GM03348 (cell line): ENCODE measurements at regions not wholly inside any gene's neighbourhood (a gene's known extent, or its start where the extent isn't known, plus 50 kb on each side); places are given as distances from the start of the nearest gene placed in this dataset.

Experiments
- DNase-seq: peaks from one replicate; pipeline ENCODE4 v3.0.0; 2012; ENCODE audit warnings: low spot score

DNA sequence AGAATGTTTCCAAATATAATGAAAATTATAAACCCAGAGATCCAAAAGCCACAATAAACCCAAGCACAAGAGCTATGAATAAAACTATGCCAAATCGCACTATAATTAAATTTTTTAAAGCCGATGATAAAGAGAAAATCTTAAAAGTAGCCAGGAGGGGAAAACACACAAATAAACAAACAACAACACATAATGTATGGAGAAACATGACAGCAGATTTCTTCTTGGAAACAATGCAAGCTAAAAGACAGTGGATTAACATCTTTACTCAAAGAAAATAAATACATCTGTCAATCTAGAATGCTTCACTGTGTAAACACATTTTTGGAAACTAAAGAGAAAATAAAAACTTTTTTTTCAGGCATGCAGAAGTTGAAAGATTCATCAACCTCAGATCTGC, 53.0 kb upstream of the SMOX start:
- no peak for DNase-seq

- DNase-seq: peak; percentile 84
These were observed 56.8 kb upstream of the SMOX start for GRCh38 chr20:4091490-4092479.

DNA sequence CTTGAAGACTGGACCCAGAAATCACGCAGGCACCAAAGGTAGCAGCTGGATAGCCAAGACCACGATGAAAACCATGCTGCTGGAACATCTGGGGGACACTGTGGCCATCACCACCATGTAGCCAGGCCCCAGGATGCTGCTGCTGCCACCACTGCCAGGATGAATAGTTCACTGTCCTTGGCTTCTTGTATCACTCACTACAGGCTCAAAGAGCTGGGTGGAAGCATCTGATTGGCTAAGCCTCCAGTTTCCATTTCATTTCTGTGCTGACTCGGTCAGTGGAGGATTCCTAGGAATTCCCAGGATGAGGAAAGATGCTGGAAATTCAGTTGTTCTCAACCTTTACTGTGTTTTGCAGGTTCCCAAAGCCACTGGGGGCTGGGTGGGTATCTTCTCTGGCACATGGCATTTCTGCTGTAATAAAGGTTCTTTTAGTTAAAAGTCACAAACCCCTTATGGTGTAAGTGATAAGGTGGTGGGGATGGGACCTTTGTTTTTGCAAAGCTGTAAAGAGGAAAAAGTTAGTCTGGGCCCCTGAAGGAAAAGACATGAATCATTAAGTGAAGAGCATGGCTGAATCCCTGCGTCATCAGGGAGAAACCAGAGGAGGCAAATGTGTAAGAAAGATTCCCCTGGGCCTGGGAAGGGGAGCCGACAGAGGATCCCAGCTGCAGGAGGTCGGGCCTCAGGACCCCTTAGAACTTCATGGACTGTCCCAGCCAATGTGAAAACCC, 57.7 kb upstream of the SMOX start:
- peak; percentile 65 for DNase-seq

DNA sequence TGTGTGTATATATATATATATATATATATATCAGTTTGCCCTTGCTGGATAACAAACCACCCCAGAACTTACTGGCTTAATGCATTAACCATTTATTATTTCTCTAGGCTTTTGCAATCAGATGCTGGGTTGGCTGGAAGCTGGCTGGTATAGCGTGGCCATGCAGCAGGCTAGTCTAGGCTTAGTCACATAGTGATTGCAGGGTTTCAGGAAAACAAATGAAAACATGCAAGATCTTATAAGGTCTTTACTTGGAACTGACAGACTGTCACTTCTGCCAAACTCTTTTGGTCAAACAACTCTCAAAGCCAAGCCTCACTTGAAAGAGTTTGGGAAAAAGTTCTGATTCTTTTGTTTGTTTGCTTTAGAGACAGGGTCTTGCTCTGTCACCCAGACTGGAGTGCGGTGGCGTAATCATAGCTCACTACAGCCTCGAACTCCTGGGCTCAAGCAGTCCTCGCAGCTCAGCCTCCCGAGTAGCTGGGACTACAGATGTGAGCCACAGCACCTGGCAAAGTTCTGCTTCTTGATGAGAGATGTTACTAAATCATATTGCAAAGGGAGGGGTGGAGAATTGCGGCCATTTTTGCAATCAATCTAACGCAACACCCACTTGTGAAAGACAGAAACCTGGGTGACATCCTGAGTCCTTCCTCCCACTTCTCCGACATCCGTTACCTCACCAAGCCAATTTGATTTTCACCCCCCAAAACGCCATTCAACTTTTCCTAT, 58.7 kb upstream of the SMOX start:
- DNase-seq: no peak

DNA sequence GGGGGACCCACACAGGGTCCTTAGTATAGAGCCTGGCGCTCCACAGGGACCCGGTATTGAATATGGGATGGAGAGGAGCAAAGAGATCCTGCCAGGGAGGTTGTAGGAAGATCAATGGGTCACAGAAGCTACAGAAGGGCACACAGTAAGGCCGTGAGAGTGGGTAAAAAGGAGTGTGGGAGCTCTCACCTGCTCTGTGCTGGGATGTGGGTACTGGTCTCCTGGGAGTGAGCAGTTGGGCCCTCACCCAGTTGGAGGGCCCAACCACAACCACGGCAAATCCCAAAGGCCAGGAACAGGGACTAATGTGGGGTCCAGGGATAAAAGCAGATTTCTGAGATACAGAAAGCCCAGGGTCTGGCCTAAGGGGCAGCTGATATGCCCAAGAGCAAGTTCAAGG, 59.9 kb upstream of the SMOX start:
- DNase-seq: no peak

- no peak for DNase-seq
These were observed 60.7 kb upstream of the SMOX start for GRCh38 chr20:4087923-4088322.

DNA sequence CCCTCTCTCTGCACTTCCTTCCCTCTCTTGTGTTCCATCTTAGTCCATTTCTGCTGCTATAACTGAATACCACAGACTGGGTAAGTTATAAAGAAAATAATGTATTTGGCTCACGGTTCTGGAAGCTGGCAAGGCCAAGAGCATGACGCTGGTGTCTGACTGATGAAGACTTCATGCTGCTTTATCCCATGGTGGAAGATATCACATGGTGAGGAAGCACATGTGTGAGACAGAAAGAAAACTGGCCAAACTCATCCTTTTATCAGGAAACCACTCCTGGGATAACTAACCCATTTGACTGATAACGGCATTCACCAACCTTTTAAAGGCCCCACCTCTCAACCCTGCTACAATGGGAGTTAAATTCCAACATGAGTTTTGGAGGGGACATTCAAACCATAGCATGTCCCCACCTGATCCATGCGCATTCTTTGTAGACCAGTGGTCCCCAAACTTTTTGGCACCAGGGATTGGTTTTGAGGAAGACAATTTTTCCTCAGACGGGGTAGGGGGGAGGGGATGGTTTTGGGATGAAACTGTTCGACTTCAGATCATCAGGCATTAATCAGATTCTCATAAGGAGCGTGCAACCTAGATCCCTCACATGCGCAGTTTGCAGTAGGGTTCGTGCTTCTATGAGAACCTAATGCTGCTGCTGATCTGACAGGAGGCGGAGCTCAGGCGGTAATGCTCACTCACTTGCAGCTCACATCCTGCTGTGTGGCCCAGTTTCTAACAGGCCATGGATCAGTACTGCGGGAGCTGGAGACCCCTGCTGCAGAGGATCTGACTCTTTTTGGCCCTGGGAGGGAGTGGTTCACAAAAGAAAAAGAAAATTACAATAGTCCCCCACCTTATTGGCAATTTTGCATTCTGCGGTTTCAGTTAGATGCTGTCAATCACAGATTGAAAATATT, 61.6 kb upstream of the SMOX start:
- no peak for DNase-seq

GRCh38 chr20:4084721-4085120, 63.9 kb upstream of the SMOX start:
- no peak for DNase-seq

DNA sequence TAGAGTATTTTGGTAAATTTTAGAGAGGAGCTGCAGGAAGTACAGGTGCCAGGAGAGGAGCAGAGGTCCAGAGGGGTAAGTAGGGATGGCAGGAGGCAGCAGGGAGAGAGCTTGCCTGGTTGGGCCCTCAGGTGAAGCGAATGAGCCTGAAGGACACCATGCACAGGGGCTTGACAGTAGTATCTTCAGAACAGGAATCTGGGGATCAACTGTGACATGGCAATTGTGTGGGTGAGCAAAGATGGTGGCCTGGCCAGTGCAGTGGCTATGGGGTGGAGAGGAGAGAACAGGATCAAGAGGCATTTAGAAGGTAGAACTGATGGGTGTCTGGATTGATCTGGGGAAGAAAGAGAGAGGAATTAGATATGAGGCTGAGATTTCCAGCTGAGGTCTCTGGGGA, 64.5 kb upstream of the SMOX start:
- DNase-seq: no peak

GRCh38 chr20:4083098-4083865, 65.3 kb upstream of the SMOX start:
- DNase-seq: no peak

DNA sequence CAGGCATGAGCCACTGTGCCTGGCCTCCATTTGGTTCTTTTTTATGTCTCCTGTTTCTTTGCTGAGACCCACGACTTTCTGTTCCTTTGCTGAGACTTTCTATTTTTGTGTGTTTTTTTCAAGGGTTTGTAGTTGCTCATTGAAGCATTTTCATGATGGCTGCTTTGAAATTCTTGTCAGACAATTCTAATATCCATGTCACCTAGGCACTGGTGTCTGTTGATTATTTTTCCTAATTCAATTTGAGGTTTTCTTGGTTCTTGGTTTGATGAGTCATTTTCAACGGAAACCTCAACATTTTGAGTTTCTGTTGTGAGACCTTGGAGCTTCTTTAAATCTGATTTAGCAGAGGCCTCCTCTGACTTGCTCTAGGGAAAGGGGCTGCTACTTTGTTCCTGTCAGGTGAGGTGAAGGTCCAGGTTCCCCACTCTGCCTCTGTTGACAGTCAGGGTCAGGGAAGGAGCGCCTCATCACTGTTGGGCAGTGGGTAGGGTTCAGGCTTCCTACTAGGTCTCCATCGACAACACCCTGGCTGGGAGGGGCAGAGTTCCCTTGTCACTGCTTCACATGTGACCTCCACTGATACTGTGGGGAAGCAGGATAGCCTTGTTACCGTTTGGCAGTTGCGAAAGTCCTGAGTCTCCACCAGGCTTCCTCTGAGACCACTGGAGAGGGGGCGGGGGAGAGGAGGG, 66.1 kb upstream of the SMOX start:
- DNase-seq: peak; percentile 42

- no peak for DNase-seq
These were observed 66.1 kb upstream of the RNF24 start for GRCh38 chr20:4081421-4081820.

- DNase-seq: peak; percentile 60
These were observed 61.3 kb upstream of the RNF24 start for GRCh38 chr20:4076671-4077070.

DNA sequence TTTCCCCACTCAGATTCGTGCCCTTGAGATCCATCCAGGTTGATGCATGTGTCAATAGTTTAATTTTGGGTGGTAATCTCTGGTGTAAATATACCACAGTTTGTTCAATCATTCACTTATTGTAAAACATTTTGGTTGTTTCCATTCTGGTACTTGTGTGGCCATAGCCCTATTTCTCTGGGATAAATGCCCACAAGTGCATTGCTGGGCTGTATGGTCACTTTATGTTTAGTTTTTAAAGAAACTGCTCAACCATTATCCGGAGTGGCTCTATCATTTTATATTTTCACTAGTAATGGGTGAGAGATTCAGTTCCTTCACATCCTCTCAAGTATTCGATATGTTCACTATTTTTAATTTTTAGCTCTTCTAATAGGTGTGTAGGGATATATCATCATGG, 60.7 kb upstream of the RNF24 start:
- DNase-seq: no peak

GRCh38 chr20:4074877-4075455, 59.6 kb upstream of the RNF24 start:
- no peak for DNase-seq

- DNase-seq: no peak
These were observed 58.7 kb upstream of the RNF24 start for GRCh38 chr20:4073852-4074741.

- no peak for DNase-seq
These were observed 55.9 kb upstream of the RNF24 start for GRCh38 chr20:4071178-4071693.
